ENCODE measurements at regions not wholly inside any gene's neighbourhood (a gene's known extent, or its start where the extent isn't known, plus 50 kb on each side); places are given as distances from the start of the nearest gene placed in this dataset.

GRCh38 chr2:190127651-190128050 lies 65.1 kb upstream of the MSTN start:
- no peaks in the 10 kb centered on the region for H3K9me3 ChIP-seq (ENCODE audit: insufficient read depth, low read depth)
- no peaks in the 10 kb centered on the region for H3K79me2 ChIP-seq (ENCODE audit: low read depth)
- no peaks in the 10 kb centered on the region for H3K36me3 ChIP-seq (ENCODE audit: low read depth)
- no peaks in the 10 kb centered on the region; the same call in 1 of the 2 replicates for H3K9me2 ChIP-seq (ENCODE audit: insufficient read depth)
- no peaks in the 10 kb centered on the region for H3F3A ChIP-seq (ENCODE audit: insufficient read depth, low read depth)
- no peak for DNase-seq
- H4K20me1 ChIP-seq (ENCODE audit: insufficient read depth) = no peaks in the 10 kb centered on the region
- no peak for TF ChIP-seq CTCF (conservative IDR thresholded peaks at IDR 0.05)
- no peak for TF ChIP-seq EZH2 (IDR thresholded peaks at IDR 0.05; ENCODE audit: low read depth)
- H2AFZ ChIP-seq = no peak overlapping the region
- H3K4me1 ChIP-seq (replicated peaks; ENCODE audit: insufficient read depth) = no peaks in the 10 kb centered on the region
- no TSS peak for BruUV-seq (replicated peaks)
- H3K4me3 ChIP-seq = no peak overlapping the region
- H3K27ac ChIP-seq = no peak overlapping the region
- ChIA-PET POLR2A (ENCODE audit: unreplicated experiment) (no interaction called here), CTCF (no interaction called here)
- no peaks in the 10 kb centered on the region for H3K27me3 ChIP-seq (ENCODE audit: insufficient read depth, low read depth)
- H3K4me2 ChIP-seq = no peak overlapping the region
- intact Hi-C loops (cut with micrococcal nuclease; ENCODE audit: unreplicated experiment) = no loop called here

GRCh38 chr2:190126798-190127197 lies 64.3 kb upstream of the MSTN start:
- no peak overlapping the region for H3K4me3 ChIP-seq
- H4K20me1 ChIP-seq (ENCODE audit: insufficient read depth) = no peaks in the 10 kb centered on the region
- H3K9me2 ChIP-seq (ENCODE audit: insufficient read depth) = no peaks in the 10 kb centered on the region; the same call in 1 of the 2 replicates
- H3K9me3 ChIP-seq (ENCODE audit: insufficient read depth, low read depth) = no peaks in the 10 kb centered on the region
- H2AFZ ChIP-seq = no peak overlapping the region
- no TSS peak for BruUV-seq (replicated peaks)
- no peak overlapping the region for H3K27ac ChIP-seq
- H3K79me2 ChIP-seq (ENCODE audit: low read depth) = no peaks in the 10 kb centered on the region
- H3K36me3 ChIP-seq (ENCODE audit: low read depth) = no peaks in the 10 kb centered on the region
- H3K4me1 ChIP-seq (replicated peaks; ENCODE audit: insufficient read depth) = no peaks in the 10 kb centered on the region
- no peak overlapping the region for H3K4me2 ChIP-seq
- no peaks in the 10 kb centered on the region for H3K27me3 ChIP-seq (ENCODE audit: insufficient read depth, low read depth)
- intact Hi-C loops (cut with micrococcal nuclease; ENCODE audit: unreplicated experiment) = no loop called here
- CTCF ChIA-PET = no interaction called here
- no peaks in the 10 kb centered on the region for H3F3A ChIP-seq (ENCODE audit: insufficient read depth, low read depth)
- no peak for DNase-seq
- POLR2A ChIA-PET (ENCODE audit: unreplicated experiment) = no interaction called here
- TF ChIP-seq EZH2 (IDR thresholded peaks at IDR 0.05; ENCODE audit: low read depth) (no peak), CTCF (conservative IDR thresholded peaks at IDR 0.05) (no peak)

DNA sequence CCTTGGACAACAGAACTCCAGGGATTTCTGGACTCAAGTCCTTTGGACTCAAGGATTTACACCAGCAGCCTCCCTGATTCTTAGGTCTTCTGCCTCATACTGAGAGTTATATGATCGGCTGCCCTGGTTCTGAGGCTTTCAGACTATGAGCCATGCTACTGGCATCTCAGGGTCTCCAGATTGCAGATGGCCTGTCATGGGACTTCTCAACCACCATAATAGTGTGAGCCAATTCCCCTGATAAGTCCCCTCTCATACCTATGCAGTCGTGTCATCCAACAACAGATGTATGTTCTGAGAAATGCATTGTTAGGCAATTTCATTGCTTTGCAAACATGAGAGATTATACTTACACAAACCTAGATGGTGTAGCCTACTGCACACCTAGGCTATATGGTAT lies 61.4 kb upstream of the MSTN start:
- H4K20me1 ChIP-seq (ENCODE audit: insufficient read depth) = no peaks in the 10 kb centered on the region
- no peaks in the 10 kb centered on the region for H3F3A ChIP-seq (ENCODE audit: insufficient read depth, low read depth)
- DNase-seq = no peak
- no TSS peak for BruUV-seq (replicated peaks)
- H3K9me2 ChIP-seq (ENCODE audit: insufficient read depth) = no peaks in the 10 kb centered on the region; the same call in 1 of the 2 replicates
- H3K79me2 ChIP-seq (ENCODE audit: low read depth) = no peaks in the 10 kb centered on the region
- no peak overlapping the region for H3K4me2 ChIP-seq
- CTCF ChIA-PET = no interaction called here
- no peaks in the 10 kb centered on the region for H3K9me3 ChIP-seq (ENCODE audit: insufficient read depth, low read depth)
- POLR2A ChIA-PET (ENCODE audit: unreplicated experiment) = no interaction called here
- H3K4me3 ChIP-seq = no peak overlapping the region
- H3K27ac ChIP-seq = no peak overlapping the region
- H3K36me3 ChIP-seq (ENCODE audit: low read depth) = no peaks in the 10 kb centered on the region
- intact Hi-C loops (cut with micrococcal nuclease; ENCODE audit: unreplicated experiment) = no loop called here
- no peak overlapping the region for H2AFZ ChIP-seq
- no peaks in the 10 kb centered on the region for H3K4me1 ChIP-seq (replicated peaks; ENCODE audit: insufficient read depth)
- TF ChIP-seq EZH2 (IDR thresholded peaks at IDR 0.05; ENCODE audit: low read depth) (no peak), CTCF (conservative IDR thresholded peaks at IDR 0.05) (no peak)
- no peaks in the 10 kb centered on the region for H3K27me3 ChIP-seq (ENCODE audit: insufficient read depth, low read depth)

Measured in PC-9 (cell line).